ENCODE measurements at regions not wholly inside any gene's neighbourhood (a gene's known extent, or its start where the extent isn't known, plus 50 kb on each side); places are given as distances from the start of the nearest gene placed in this dataset.

DNA sequence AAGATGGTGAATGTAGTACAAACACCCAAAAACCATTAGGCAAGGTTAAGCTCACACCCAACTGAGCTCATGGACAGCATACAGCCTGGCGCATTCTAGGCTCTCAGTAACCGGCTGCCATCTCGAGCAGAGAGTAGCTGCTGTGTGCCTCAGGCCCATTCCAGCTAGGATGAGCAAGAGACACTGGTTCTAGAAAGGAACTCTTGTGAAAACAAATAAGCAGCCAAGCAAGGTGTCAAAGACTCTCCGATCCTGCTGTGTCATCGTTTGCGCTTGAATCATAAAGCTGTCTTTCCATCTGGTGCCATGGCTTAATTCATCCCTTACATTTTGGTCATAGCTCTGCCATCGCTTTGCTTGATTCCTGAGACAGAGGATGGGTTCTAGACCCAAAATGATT lies 135.4 kb upstream of the MSX2 start:
- Histone ChIP-seq H3K27me3 (ENCODE audit: insufficient read depth, low read length, poor library complexity) (no peaks in the 10 kb centered on the region), H4K5ac (ENCODE audit: low read length) (no peak overlapping the region), H4K8ac (ENCODE audit: low read depth, low read length) (no peak overlapping the region), H3K4ac (ENCODE audit: low read depth, low read length) (no peak overlapping the region), H2AK5ac (ENCODE audit: low read length) (no peak overlapping the region), H3K79me2 (ENCODE audit: control insufficient read depth, insufficient read depth, low read length) (no peaks in the 10 kb centered on the region), H3K23ac (ENCODE audit: low read length) (no peak overlapping the region), H2BK120ac (ENCODE audit: low read depth, low read length) (no peak overlapping the region), H3K79me1 (ENCODE audit: low read length) (no peaks in the 10 kb centered on the region), H3K4me3 (ENCODE audit: low read length) (no peak overlapping the region), H3K18ac (ENCODE audit: low read length) (no peak overlapping the region), H3K27ac (ENCODE audit: low read depth, low read length) (no peak overlapping the region), H3K36me3 (ENCODE audit: control insufficient read depth, insufficient read depth, low read length) (no peaks in the 10 kb centered on the region), H3K4me2 (ENCODE audit: low read length) (no peak overlapping the region), H3K9ac (ENCODE audit: low read length) (no peak overlapping the region), H2BK5ac (ENCODE audit: low read length) (no peak overlapping the region), H3K4me1 (ENCODE audit: control insufficient read depth, low read depth, low read length) (no peaks in the 10 kb centered on the region), H2BK15ac (replicated peaks; ENCODE audit: low read depth) (no peak overlapping the region), H3K56ac (ENCODE audit: low read length) (no peak overlapping the region)
- WGBS (ENCODE audit: extremely low coverage, insufficient coverage, low lambda C conversion rate), result no CpG with 5 or more reads among the region's 7 CpGs
- no peak for DNase-seq

DNA sequence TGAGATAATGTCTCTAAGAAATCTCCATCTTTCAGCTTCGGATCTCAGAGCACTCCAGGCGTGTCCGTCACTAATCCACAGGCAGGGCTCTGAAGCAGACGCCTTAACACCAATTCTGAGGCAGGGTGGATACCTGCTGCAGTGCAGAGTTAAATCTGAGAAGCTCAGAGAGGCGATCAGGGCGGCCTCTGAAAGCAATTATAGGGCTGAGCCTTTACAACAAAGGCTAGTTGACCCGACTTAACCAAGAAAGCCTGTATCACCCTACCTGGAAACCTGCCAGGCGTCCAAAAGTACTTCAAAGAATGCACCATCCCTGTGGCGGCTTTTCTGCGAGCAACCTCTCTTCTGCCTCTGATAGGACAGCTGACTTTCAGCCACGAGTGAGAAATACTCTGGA lies 134.8 kb upstream of the MSX2 start:
- H3K79me1 ChIP-seq (ENCODE audit: low read length), result no peaks in the 10 kb centered on the region
- H4K5ac ChIP-seq (ENCODE audit: low read length), result no peak overlapping the region
- no peak overlapping the region for H3K4me3 ChIP-seq (ENCODE audit: low read length)
- H3K79me2 ChIP-seq (ENCODE audit: control insufficient read depth, insufficient read depth, low read length), result no peaks in the 10 kb centered on the region
- no peaks in the 10 kb centered on the region for H3K27me3 ChIP-seq (ENCODE audit: insufficient read depth, low read length, poor library complexity)
- WGBS (ENCODE audit: extremely low coverage, insufficient coverage, low lambda C conversion rate), result no CpG with 5 or more reads among the region's 11 CpGs
- H3K4me2 ChIP-seq (ENCODE audit: low read length), result no peak overlapping the region
- no peak overlapping the region for H3K56ac ChIP-seq (ENCODE audit: low read length)
- H3K9ac ChIP-seq (ENCODE audit: low read length), result no peak overlapping the region
- no peak overlapping the region for H2BK120ac ChIP-seq (ENCODE audit: low read depth, low read length)
- H2BK15ac ChIP-seq (replicated peaks; ENCODE audit: low read depth), result no peak overlapping the region
- no peak overlapping the region for H2BK5ac ChIP-seq (ENCODE audit: low read length)
- H3K18ac ChIP-seq (ENCODE audit: low read length), result no peak overlapping the region
- H3K23ac ChIP-seq (ENCODE audit: low read length), result no peak overlapping the region
- H3K4me1 ChIP-seq (ENCODE audit: control insufficient read depth, low read depth, low read length), result peaks cover 3% of the 10 kb centered on the region
- H4K8ac ChIP-seq (ENCODE audit: low read depth, low read length), result no peak overlapping the region
- no peak overlapping the region for H3K27ac ChIP-seq (ENCODE audit: low read depth, low read length)
- H3K36me3 ChIP-seq (ENCODE audit: control insufficient read depth, insufficient read depth, low read length), result no peaks in the 10 kb centered on the region
- H3K4ac ChIP-seq (ENCODE audit: low read depth, low read length), result no peak overlapping the region
- H2AK5ac ChIP-seq (ENCODE audit: low read length), result no peak overlapping the region
- no peak for DNase-seq

DNA sequence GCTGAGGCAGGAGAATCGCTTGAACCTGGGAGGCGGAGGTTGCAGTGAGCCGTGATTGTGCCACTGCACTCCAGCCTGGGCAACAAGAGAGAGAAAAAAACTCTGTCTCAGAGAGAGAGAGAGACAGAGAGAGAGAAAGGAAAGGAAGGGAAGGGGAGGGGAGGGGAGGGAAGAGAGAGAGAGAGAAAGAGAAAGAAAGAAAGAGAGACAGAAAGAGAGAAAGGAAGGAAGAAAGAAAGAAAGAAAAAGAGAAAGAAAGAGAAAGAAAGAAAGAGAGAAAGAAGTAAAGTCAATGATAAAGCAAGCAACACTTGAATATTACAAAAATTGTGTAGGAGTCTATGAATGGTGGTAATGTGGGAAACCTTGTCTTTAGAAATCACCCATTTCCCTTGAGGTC lies 133.6 kb upstream of the MSX2 start:
- Histone ChIP-seq H3K18ac (ENCODE audit: low read length) (no peak overlapping the region), H2BK120ac (ENCODE audit: low read depth, low read length) (no peak overlapping the region), H3K23ac (ENCODE audit: low read length) (no peak overlapping the region), H2BK15ac (replicated peaks; ENCODE audit: low read depth) (no peak overlapping the region), H2BK5ac (ENCODE audit: low read length) (no peak overlapping the region), H3K27ac (ENCODE audit: low read depth, low read length) (no peak overlapping the region), H3K27me3 (ENCODE audit: insufficient read depth, low read length, poor library complexity) (no peaks in the 10 kb centered on the region), H4K5ac (ENCODE audit: low read length) (no peak overlapping the region), H3K4ac (ENCODE audit: low read depth, low read length) (no peak overlapping the region), H3K4me2 (ENCODE audit: low read length) (no peak overlapping the region), H3K56ac (ENCODE audit: low read length) (no peak overlapping the region), H3K79me2 (ENCODE audit: control insufficient read depth, insufficient read depth, low read length) (no peaks in the 10 kb centered on the region), H3K4me3 (ENCODE audit: low read length) (no peak overlapping the region), H3K9ac (ENCODE audit: low read length) (no peak overlapping the region), H3K36me3 (ENCODE audit: control insufficient read depth, insufficient read depth, low read length) (no peaks in the 10 kb centered on the region), H3K4me1 (ENCODE audit: control insufficient read depth, low read depth, low read length) (peaks cover 5% of the 10 kb centered on the region), H3K79me1 (ENCODE audit: low read length) (no peaks in the 10 kb centered on the region), H4K8ac (ENCODE audit: low read depth, low read length) (no peak overlapping the region), H2AK5ac (ENCODE audit: low read length) (no peak overlapping the region)
- DNase-seq, result no peak
- no CpG with 5 or more reads among the region's 3 CpGs for WGBS (ENCODE audit: extremely low coverage, insufficient coverage, low lambda C conversion rate)

DNA sequence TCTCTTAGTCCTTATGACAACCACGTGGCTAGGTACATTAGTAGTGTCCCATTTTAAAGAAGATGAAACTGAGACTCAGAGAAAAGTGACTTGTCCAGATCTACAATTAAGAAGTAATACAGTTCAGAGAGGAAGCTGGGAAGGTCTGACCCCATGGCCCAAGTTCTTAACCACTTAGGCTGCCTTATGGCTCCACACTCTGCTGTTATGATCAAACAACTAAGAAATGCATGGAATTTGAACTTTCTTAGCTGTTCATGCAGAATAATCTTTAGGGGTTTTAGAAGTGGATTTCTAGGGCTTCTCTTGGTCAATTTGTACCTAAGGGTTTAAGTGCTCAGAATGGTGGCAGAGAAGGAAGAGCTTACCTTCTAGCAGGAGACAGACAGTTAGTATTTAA lies 128.0 kb upstream of the MSX2 start:
- Histone ChIP-seq H3K27me3 (ENCODE audit: insufficient read depth, low read length, poor library complexity) (no peaks in the 10 kb centered on the region), H2BK5ac (ENCODE audit: low read length) (no peak overlapping the region), H3K4me2 (ENCODE audit: low read length) (no peak overlapping the region), H2BK15ac (replicated peaks; ENCODE audit: low read depth) (peak overlapping the region; percentile 41), H3K23ac (ENCODE audit: low read length) (no peak overlapping the region), H3K79me1 (ENCODE audit: low read length) (no peaks in the 10 kb centered on the region), H3K36me3 (ENCODE audit: control insufficient read depth, insufficient read depth, low read length) (no peaks in the 10 kb centered on the region), H3K79me2 (ENCODE audit: control insufficient read depth, insufficient read depth, low read length) (no peaks in the 10 kb centered on the region), H3K18ac (ENCODE audit: low read length) (no peak overlapping the region), H3K56ac (ENCODE audit: low read length) (no peak overlapping the region), H2AK5ac (ENCODE audit: low read length) (no peak overlapping the region), H4K5ac (ENCODE audit: low read length) (no peak overlapping the region), H3K27ac (ENCODE audit: low read depth, low read length) (no peak overlapping the region), H4K8ac (ENCODE audit: low read depth, low read length) (no peak overlapping the region), H3K4ac (ENCODE audit: low read depth, low read length) (no peak overlapping the region), H3K9ac (ENCODE audit: low read length) (no peak overlapping the region), H3K4me3 (ENCODE audit: low read length) (no peak overlapping the region), H2BK120ac (ENCODE audit: low read depth, low read length) (no peak overlapping the region), H3K4me1 (ENCODE audit: control insufficient read depth, low read depth, low read length) (peaks cover 8% of the 10 kb centered on the region)
- peak; percentile 44 for DNase-seq
- no CpG with 5 or more reads among the region's 1 CpG for WGBS (ENCODE audit: extremely low coverage, insufficient coverage, low lambda C conversion rate)

DNA sequence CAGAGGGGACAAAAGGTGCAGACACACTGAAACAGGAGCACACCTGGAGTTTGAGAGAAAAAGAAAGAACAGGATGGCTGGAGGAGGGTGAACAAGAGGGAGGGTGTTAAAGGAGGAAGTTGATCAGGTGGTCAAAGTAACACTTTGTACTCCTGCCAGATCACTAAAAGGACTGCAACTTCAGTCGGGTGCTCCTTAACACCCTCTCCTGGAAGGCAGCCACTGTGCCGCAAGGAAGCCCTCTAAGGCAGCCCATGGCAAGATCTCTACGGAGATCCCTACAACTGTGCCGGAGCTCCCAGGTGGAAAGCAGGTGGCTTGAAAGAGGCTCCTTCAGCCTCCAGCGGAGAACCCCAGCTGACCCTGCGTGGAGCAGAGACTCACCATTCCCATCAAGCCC lies 124.4 kb upstream of the MSX2 start:
- Histone ChIP-seq H3K4me1 (ENCODE audit: control insufficient read depth, low read depth, low read length) (peaks cover 4% of the 10 kb centered on the region), H3K79me2 (ENCODE audit: control insufficient read depth, insufficient read depth, low read length) (no peaks in the 10 kb centered on the region), H2AK5ac (ENCODE audit: low read length) (no peak overlapping the region), H3K23ac (ENCODE audit: low read length) (no peak overlapping the region), H3K56ac (ENCODE audit: low read length) (peak overlapping the region; percentile 68), H3K36me3 (ENCODE audit: control insufficient read depth, insufficient read depth, low read length) (no peaks in the 10 kb centered on the region), H4K5ac (ENCODE audit: low read length) (no peak overlapping the region), H2BK5ac (ENCODE audit: low read length) (no peak overlapping the region), H3K79me1 (ENCODE audit: low read length) (no peaks in the 10 kb centered on the region), H4K8ac (ENCODE audit: low read depth, low read length) (no peak overlapping the region), H3K27ac (ENCODE audit: low read depth, low read length) (peak overlapping the region; percentile 6), H3K4me2 (ENCODE audit: low read length) (no peak overlapping the region), H3K9ac (ENCODE audit: low read length) (no peak overlapping the region), H2BK15ac (replicated peaks; ENCODE audit: low read depth) (no peak overlapping the region), H3K4me3 (ENCODE audit: low read length) (no peak overlapping the region), H3K4ac (ENCODE audit: low read depth, low read length) (no peak overlapping the region), H2BK120ac (ENCODE audit: low read depth, low read length) (no peak overlapping the region), H3K27me3 (ENCODE audit: insufficient read depth, low read length, poor library complexity) (no peaks in the 10 kb centered on the region), H3K18ac (ENCODE audit: low read length) (no peak overlapping the region)
- no CpG with 5 or more reads among the region's 6 CpGs for WGBS (ENCODE audit: extremely low coverage, insufficient coverage, low lambda C conversion rate)
- DNase-seq, result peak; percentile 80

DNA sequence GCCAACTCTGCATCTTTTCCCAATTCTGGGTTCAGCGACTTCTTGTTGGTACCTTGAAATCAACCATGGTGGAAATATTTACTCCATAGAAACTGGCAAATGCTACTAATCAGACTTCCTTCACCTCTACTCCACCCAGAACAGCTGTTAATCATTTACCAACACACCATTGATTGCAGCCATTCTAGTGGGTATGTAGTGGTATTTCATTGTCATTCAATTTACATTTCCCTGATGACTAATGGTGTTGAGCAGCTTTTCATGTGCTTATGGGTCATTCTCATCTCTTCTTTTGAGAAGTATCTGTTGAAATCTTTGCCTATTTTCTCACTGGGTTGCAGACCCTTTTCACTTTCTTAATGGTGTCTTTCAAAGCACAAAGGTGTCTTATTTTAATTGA lies 122.4 kb upstream of the MSX2 start:
- H3K79me1 ChIP-seq (ENCODE audit: low read length), result no peaks in the 10 kb centered on the region
- H2BK5ac ChIP-seq (ENCODE audit: low read length), result no peak overlapping the region
- peaks cover 4% of the 10 kb centered on the region for H3K4me1 ChIP-seq (ENCODE audit: control insufficient read depth, low read depth, low read length)
- no peak overlapping the region for H3K9ac ChIP-seq (ENCODE audit: low read length)
- no peaks in the 10 kb centered on the region for H3K27me3 ChIP-seq (ENCODE audit: insufficient read depth, low read length, poor library complexity)
- no peaks in the 10 kb centered on the region for H3K79me2 ChIP-seq (ENCODE audit: control insufficient read depth, insufficient read depth, low read length)
- no peak overlapping the region for H4K5ac ChIP-seq (ENCODE audit: low read length)
- H3K4me3 ChIP-seq (ENCODE audit: low read length), result no peak overlapping the region
- H2AK5ac ChIP-seq (ENCODE audit: low read length), result no peak overlapping the region
- H3K18ac ChIP-seq (ENCODE audit: low read length), result no peak overlapping the region
- no peak overlapping the region for H3K23ac ChIP-seq (ENCODE audit: low read length)
- WGBS (ENCODE audit: extremely low coverage, insufficient coverage, low lambda C conversion rate), result no CpG with 5 or more reads among the region's 1 CpG
- H2BK15ac ChIP-seq (replicated peaks; ENCODE audit: low read depth), result no peak overlapping the region
- no peak overlapping the region for H3K56ac ChIP-seq (ENCODE audit: low read length)
- DNase-seq, result peak; percentile 71
- no peak overlapping the region for H4K8ac ChIP-seq (ENCODE audit: low read depth, low read length)
- H3K36me3 ChIP-seq (ENCODE audit: control insufficient read depth, insufficient read depth, low read length), result no peaks in the 10 kb centered on the region
- no peak overlapping the region for H3K4me2 ChIP-seq (ENCODE audit: low read length)
- no peak overlapping the region for H3K27ac ChIP-seq (ENCODE audit: low read depth, low read length)
- H2BK120ac ChIP-seq (ENCODE audit: low read depth, low read length), result no peak overlapping the region
- H3K4ac ChIP-seq (ENCODE audit: low read depth, low read length), result no peak overlapping the region
